DMS 273 (cell line): ENCODE measurements at regions not wholly inside any gene's neighbourhood (a gene's known extent, or its start where the extent isn't known, plus 50 kb on each side); places are given as distances from the start of the nearest gene placed in this dataset.
"Not testable (repeated sequence)": the region's sequence is repeated elsewhere in the genome, so short reads cannot be mapped to it uniquely, and the experiment has no call there.

Source experiments
- DNase-seq: peaks from one replicate; lab custom pipeline; 2025; ENCODE audit not compliant: unreplicated experiment; lab: John Stamatoyannopoulos, UW

GRCh38 chr17:77509089-77509488 is 368.3 kb downstream of the SEC14L1 start:
- DNase-seq, result no peak

- no peak for DNase-seq
Observed at GRCh38 chr17:77509599-77509998, 368.8 kb downstream of the SEC14L1 start.

GRCh38 chr17:77510133-77510796 is 369.5 kb downstream of the SEC14L1 start:
- no peak for DNase-seq

- no peak for DNase-seq
Observed at GRCh38 chr17:77511514-77512061, 370.8 kb downstream of the SEC14L1 start.

GRCh38 chr17:77512062-77512946 is 371.5 kb downstream of the SEC14L1 start:
- DNase-seq, result no peak

GRCh38 chr17:77513045-77513444 is 372.3 kb downstream of the SEC14L1 start:
- no peak for DNase-seq

GRCh38 chr17:77515227-77515626 is 374.5 kb downstream of the SEC14L1 start:
- no peak for DNase-seq

GRCh38 chr17:77516902-77517301 is 376.1 kb downstream of the SEC14L1 start:
- DNase-seq, result no peak

- DNase-seq, result no peak
Observed at GRCh38 chr17:77521076-77521475, 380.3 kb downstream of the SEC14L1 start.

- no peak for DNase-seq
Observed at GRCh38 chr17:77523540-77523939, 382.8 kb downstream of the SEC14L1 start.

GRCh38 chr17:77526259-77526711 is 385.5 kb downstream of the SEC14L1 start:
- DNase-seq, result no peak

GRCh38 chr17:77526728-77527350 is 386.1 kb downstream of the SEC14L1 start:
- DNase-seq, result peak; percentile 95

GRCh38 chr17:77527409-77527808 is 386.6 kb downstream of the SEC14L1 start:
- peak; percentile 87 for DNase-seq

GRCh38 chr17:77527836-77528505 is 387.2 kb downstream of the SEC14L1 start:
- DNase-seq, result peak; percentile 87

- peak; percentile 94 for DNase-seq
Observed at GRCh38 chr17:77528516-77529327, 388.0 kb downstream of the SEC14L1 start.

GRCh38 chr17:77529328-77529650 is 388.5 kb downstream of the SEC14L1 start:
- no peak for DNase-seq

GRCh38 chr17:77530591-77530990 is 389.8 kb downstream of the SEC14L1 start:
- no peak for DNase-seq

GRCh38 chr17:77531002-77531401 is 390.2 kb downstream of the SEC14L1 start:
- DNase-seq, result no peak

- DNase-seq, result no peak
Observed at GRCh38 chr17:77531641-77532040, 390.9 kb downstream of the SEC14L1 start.

- DNase-seq, result not testable (repeated sequence)
Observed at GRCh38 chr17:77533697-77534096, 392.9 kb downstream of the SEC14L1 start.
